ENCODE measurements at regions not wholly inside any gene's neighbourhood (a gene's known extent, or its start where the extent isn't known, plus 50 kb on each side); places are given as distances from the start of the nearest gene placed in this dataset.

DNA sequence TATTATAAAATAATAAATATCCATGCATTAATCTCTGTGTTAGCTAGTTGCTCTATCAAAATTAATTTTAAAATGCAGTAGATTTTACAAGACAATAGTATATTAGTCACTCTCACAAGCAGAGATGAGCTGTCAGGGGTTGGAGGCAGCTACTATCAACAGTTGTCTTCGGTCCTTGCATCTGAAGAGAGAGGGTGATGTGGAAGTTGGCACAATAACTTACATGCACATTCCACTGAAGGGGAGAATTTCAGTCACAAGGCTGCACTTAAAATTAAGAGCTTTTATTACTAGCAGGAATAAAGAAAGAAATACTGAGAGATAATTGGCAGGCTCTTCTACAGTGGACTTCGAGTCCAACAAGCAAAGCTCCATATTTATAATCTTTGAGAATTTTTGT lies 166.9 kb upstream of the DCN start:
- no peaks in the 10 kb centered on the region for H3K36me3 ChIP-seq
- intact Hi-C loops (cut with micrococcal nuclease), result no loop called here
- H3K4me3 ChIP-seq, result no peak overlapping the region
- TF ChIP-seq, protein P1, sequence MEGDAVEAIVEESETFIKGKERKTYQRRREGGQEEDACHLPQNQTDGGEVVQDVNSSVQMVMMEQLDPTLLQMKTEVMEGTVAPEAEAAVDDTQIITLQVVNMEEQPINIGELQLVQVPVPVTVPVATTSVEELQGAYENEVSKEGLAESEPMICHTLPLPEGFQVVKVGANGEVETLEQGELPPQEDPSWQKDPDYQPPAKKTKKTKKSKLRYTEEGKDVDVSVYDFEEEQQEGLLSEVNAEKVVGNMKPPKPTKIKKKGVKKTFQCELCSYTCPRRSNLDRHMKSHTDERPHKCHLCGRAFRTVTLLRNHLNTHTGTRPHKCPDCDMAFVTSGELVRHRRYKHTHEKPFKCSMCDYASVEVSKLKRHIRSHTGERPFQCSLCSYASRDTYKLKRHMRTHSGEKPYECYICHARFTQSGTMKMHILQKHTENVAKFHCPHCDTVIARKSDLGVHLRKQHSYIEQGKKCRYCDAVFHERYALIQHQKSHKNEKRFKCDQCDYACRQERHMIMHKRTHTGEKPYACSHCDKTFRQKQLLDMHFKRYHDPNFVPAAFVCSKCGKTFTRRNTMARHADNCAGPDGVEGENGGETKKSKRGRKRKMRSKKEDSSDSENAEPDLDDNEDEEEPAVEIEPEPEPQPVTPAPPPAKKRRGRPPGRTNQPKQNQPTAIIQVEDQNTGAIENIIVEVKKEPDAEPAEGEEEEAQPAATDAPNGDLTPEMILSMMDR (IDR thresholded peaks at IDR 0.05; ENCODE audit: borderline replicate concordance), result no peak
- H3K4me1 ChIP-seq, result no peaks in the 10 kb centered on the region
- H3K27me3 ChIP-seq (ENCODE audit: low read depth), result no peaks in the 10 kb centered on the region
- no peaks in the 10 kb centered on the region for H3K9me3 ChIP-seq (replicated peaks)
- DNase-seq, result no peak
- H3K27ac ChIP-seq (replicated peaks), result no peak overlapping the region

DNA sequence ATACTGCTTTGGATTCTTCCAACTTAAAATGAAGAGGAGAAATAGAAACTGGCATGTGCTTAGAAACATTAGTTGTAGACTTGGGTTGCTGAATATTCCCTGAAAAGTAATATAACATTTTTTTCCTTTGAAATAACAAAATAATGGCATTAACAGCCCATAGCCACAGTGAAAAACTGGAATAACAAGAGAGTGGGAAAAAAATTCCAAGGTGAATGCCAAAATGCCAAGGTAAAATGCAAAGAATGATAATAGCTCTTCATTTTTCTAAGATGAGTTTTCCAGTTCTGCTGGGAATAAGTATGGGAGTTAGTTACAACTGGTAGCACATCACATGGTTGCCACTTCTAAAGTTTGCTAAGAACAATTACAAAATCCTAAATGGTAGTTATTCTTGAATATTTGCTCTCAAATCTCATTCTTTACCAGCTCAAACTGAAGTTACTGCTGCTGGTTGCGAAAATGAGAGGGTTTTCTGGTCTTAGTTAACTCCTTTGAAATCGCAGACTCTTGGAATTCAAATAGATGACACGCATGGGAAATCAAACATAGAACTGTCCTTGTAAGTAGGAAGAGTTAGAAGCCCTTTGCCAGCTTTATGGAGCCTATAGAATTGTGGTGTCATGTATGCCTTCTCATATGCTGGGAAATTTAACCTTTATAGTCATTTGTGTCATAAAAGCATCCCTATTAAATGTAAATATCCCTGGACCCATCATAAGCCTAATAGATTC lies 165.0 kb upstream of the DCN start:
- H3K27me3 ChIP-seq (ENCODE audit: low read depth), result no peaks in the 10 kb centered on the region
- H3K9me3 ChIP-seq (replicated peaks), result no peaks in the 10 kb centered on the region
- intact Hi-C loops (cut with micrococcal nuclease), result no loop called here
- H3K36me3 ChIP-seq, result no peaks in the 10 kb centered on the region
- H3K4me1 ChIP-seq, result no peaks in the 10 kb centered on the region
- no peak overlapping the region for H3K4me3 ChIP-seq
- DNase-seq, result no peak
- TF ChIP-seq, protein P1 (IDR thresholded peaks at IDR 0.05; ENCODE audit: borderline replicate concordance), result no peak
- no peak overlapping the region for H3K27ac ChIP-seq (replicated peaks)

DNA sequence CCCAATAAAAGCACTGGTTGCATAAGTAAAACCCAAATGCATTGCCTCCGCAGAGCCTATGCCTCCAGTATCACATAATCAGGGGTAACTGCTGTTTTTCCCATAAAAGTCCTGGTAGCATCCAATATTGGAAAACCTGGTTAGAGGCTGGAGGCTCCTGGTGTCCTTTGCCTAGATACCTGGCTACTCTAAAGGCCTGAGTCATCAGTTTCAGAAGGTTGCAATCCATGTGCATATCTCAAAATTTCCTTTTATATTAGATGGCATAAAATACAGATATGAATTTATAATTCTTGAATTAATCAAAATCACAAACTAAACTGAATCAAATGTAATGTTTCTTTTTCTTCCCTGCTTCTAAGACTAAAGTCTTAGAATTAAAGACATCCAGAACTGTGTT lies 164.2 kb upstream of the DCN start:
- TF ChIP-seq, protein P1 (IDR thresholded peaks at IDR 0.05; ENCODE audit: borderline replicate concordance), result no peak
- no peak overlapping the region for H3K27ac ChIP-seq (replicated peaks)
- H3K4me3 ChIP-seq, result no peak overlapping the region
- no peaks in the 10 kb centered on the region for H3K36me3 ChIP-seq
- DNase-seq, result no peak
- H3K4me1 ChIP-seq, result no peaks in the 10 kb centered on the region
- intact Hi-C loops (cut with micrococcal nuclease), result no loop called here
- no peaks in the 10 kb centered on the region for H3K27me3 ChIP-seq (ENCODE audit: low read depth)
- no peaks in the 10 kb centered on the region for H3K9me3 ChIP-seq (replicated peaks)

- no peaks in the 10 kb centered on the region for H3K4me1 ChIP-seq
These were observed 161.8 kb upstream of the DCN start for GRCh38 chr12:91344408-91344807.

GRCh38 chr12:91343010-91343409 lies 160.4 kb upstream of the DCN start:
- Histone ChIP-seq H3K9me3 (replicated peaks) (no peaks in the 10 kb centered on the region), H3K27ac (replicated peaks) (no peak overlapping the region), H3K36me3 (no peaks in the 10 kb centered on the region), H3K4me1 (no peaks in the 10 kb centered on the region), H3K27me3 (ENCODE audit: low read depth) (no peaks in the 10 kb centered on the region), H3K4me3 (no peak overlapping the region)
- TF ChIP-seq, protein P1 (IDR thresholded peaks at IDR 0.05; ENCODE audit: borderline replicate concordance), result no peak
- intact Hi-C loops (cut with micrococcal nuclease), result no loop called here
- no peak for DNase-seq

More at GRCh38 chr12:91344408-91344807, 161.8 kb upstream of the DCN start:
- no peak for DNase-seq
- H3K27me3 ChIP-seq (ENCODE audit: low read depth), result no peaks in the 10 kb centered on the region
- intact Hi-C loops (cut with micrococcal nuclease), result no loop called here
- H3K4me3 ChIP-seq, result no peak overlapping the region
- no peaks in the 10 kb centered on the region for H3K36me3 ChIP-seq
- no peaks in the 10 kb centered on the region for H3K9me3 ChIP-seq (replicated peaks)
- no peak overlapping the region for H3K27ac ChIP-seq (replicated peaks)
- TF ChIP-seq, protein P1 (IDR thresholded peaks at IDR 0.05; ENCODE audit: borderline replicate concordance), result no peak

All from left ventricle myocardium inferior (tissue), 1 donor.